Astrocyte (in vitro differentiated cells and primary cell): ENCODE measurements at regions not wholly inside any gene's neighbourhood (a gene's known extent, or its start where the extent isn't known, plus 50 kb on each side); places are given as distances from the start of the nearest gene placed in this dataset.

Experiments used
- DNase-seq: peaks from one replicate; pipeline ENCODE4 v3.0.0-alpha.2; 2010; ENCODE audit warnings: low read depth
- FAIRE-seq: peaks from 2 replicates; lab custom pipeline; 2011; peaks lifted over from hg19 to GRCh38; lab: Jason Lieb, UNC
- H2AFZ ChIP-seq: 2 replicates; pipeline ENCODE4 v1.6.0; 2012; ENCODE audit warnings: low read depth, low read length, inconsistent platforms
- H3K27ac ChIP-seq: 2 replicates; pipeline ENCODE4 v1.5.1; 2011; ENCODE audit warnings: low read depth, low read length, inconsistent platforms
- H3K27me3 ChIP-seq: 2 replicates; pipeline ENCODE4 v1.6.0; 2011; ENCODE audit warnings: low read length, inconsistent platforms; ENCODE audit not compliant: insufficient read depth
- H3K36me3 ChIP-seq: 2 replicates; pipeline ENCODE4 v1.5.1; 2011; ENCODE audit warnings: low read length, inconsistent platforms; ENCODE audit not compliant: insufficient read depth
- H3K4me1 ChIP-seq: 2 replicates; pipeline ENCODE4 v1.5.1; 2011; ENCODE audit warnings: low read length, inconsistent platforms; ENCODE audit not compliant: insufficient read depth
- H3K4me2 ChIP-seq: 2 replicates; pipeline ENCODE4 v1.6.0; 2012; ENCODE audit warnings: low read length, inconsistent platforms
- H3K4me3 ChIP-seq: 2 replicates; pipeline ENCODE4 v1.5.1; 2011; ENCODE audit warnings: low read depth, mild to moderate bottlenecking, low read length, inconsistent platforms; ENCODE audit not compliant: insufficient read depth
- H3K79me2 ChIP-seq: 2 replicates; pipeline ENCODE4 v1.6.0; 2012; ENCODE audit warnings: mild to moderate bottlenecking, low read length, inconsistent platforms; ENCODE audit not compliant: insufficient read depth
- H3K9ac ChIP-seq: 2 replicates; pipeline ENCODE4 v1.6.0; 2012; ENCODE audit warnings: mild to moderate bottlenecking, low read length, inconsistent platforms
- H3K9me3 ChIP-seq: 2 replicates; pipeline ENCODE4 v1.5.1; 2012; ENCODE audit warnings: low read depth, mild to moderate bottlenecking, low read length, inconsistent platforms; ENCODE audit not compliant: insufficient read depth
- H4K20me1 ChIP-seq: 2 replicates; pipeline ENCODE4 v1.6.0; 2012; ENCODE audit warnings: low read length, inconsistent platforms; ENCODE audit not compliant: insufficient read depth
- H3K27ac Mint-ChIP-seq: one replicate; pipeline ENCODE4 v1.8.0; 2021; ENCODE audit warnings: mild to moderate bottlenecking, mixed read lengths; ENCODE audit not compliant: unreplicated experiment
- H3K27me3 Mint-ChIP-seq: one replicate; pipeline ENCODE4 v1.8.0; 2021; ENCODE audit warnings: low read depth, mixed read lengths; ENCODE audit not compliant: unreplicated experiment
- H3K36me3 Mint-ChIP-seq: one replicate; pipeline ENCODE4 v1.8.0; 2021; ENCODE audit warnings: low read depth, mixed read lengths; ENCODE audit not compliant: unreplicated experiment
- H3K4me1 Mint-ChIP-seq: one replicate; pipeline ENCODE4 v1.8.0; 2021; ENCODE audit warnings: low read depth, mixed read lengths; ENCODE audit not compliant: unreplicated experiment
- H3K4me3 Mint-ChIP-seq: one replicate; pipeline ENCODE4 v1.8.0; 2021; ENCODE audit warnings: mild to moderate bottlenecking, moderate library complexity, mixed read lengths; ENCODE audit not compliant: unreplicated experiment
- H3K9me3 Mint-ChIP-seq: one replicate; pipeline ENCODE4 v1.8.0; 2021; ENCODE audit warnings: mild to moderate bottlenecking, mixed read lengths; ENCODE audit not compliant: unreplicated experiment
- CTCF ChIP-seq: IDR thresholded peaks from 2 replicates; pipeline ENCODE4 v1.5.1; 2011; ENCODE audit warnings: low read depth, mild to moderate bottlenecking, inconsistent platforms, low read length, moderate library complexity; ENCODE audit not compliant: insufficient read depth
- EZH2 ChIP-seq: IDR thresholded peaks from 2 replicates; pipeline ENCODE4 v1.6.1; 2012; ENCODE audit warnings: mild to moderate bottlenecking, low read length, inconsistent platforms; ENCODE audit not compliant: insufficient read depth

- Mint-ChIP-seq H3K27me3 (no peaks in the 10 kb centered on the region), H3K36me3 (no peaks in the 10 kb centered on the region), H3K9me3 (no peaks in the 10 kb centered on the region), H3K27ac (no peak overlapping the region), H3K4me1 (peaks cover 14% of the 10 kb centered on the region), H3K4me3 (no peak overlapping the region)
- FAIRE-seq (no peak), DNase-seq (no peak)
- no peak overlapping the region for H3K27ac ChIP-seq
- TF ChIP-seq EZH2 (no peak), CTCF (no peak)
- H3K4me1 ChIP-seq, result peaks cover 20% of the 10 kb centered on the region
- H3K27me3 ChIP-seq, result no peaks in the 10 kb centered on the region
- H4K20me1 ChIP-seq, result no peaks in the 10 kb centered on the region
- H3K9me3 ChIP-seq, result no peaks in the 10 kb centered on the region
- no peak overlapping the region for H2AFZ ChIP-seq
- no peak overlapping the region for H3K9ac ChIP-seq
- no peak overlapping the region for H3K4me2 ChIP-seq
- H3K4me3 ChIP-seq, result no peak overlapping the region
- H3K79me2 ChIP-seq, result no peaks in the 10 kb centered on the region
- H3K36me3 ChIP-seq, result no peaks in the 10 kb centered on the region
Measured at GRCh38 chr2:48247206-48247605, 67.3 kb upstream of the FOXN2 start.

- H3K4me3 ChIP-seq, result peak overlapping the region; percentile 32
- H3K4me1 Mint-ChIP-seq, result peaks cover 14% of the 10 kb centered on the region
- TF ChIP-seq EZH2 (no peak), CTCF (no peak)
- FAIRE-seq (peak; percentile 59), DNase-seq (peak; percentile 91)
- H3K9me3 ChIP-seq, result no peaks in the 10 kb centered on the region
- no peaks in the 10 kb centered on the region for H3K79me2 ChIP-seq
- H3K4me2 ChIP-seq, result peak overlapping the region; percentile 77
- H3K36me3 Mint-ChIP-seq, result no peaks in the 10 kb centered on the region
- H3K9me3 Mint-ChIP-seq, result no peaks in the 10 kb centered on the region
- H2AFZ ChIP-seq, result no peak overlapping the region
- peak overlapping the region; percentile 88 for H3K27ac ChIP-seq
- no peaks in the 10 kb centered on the region for H3K27me3 Mint-ChIP-seq
- no peaks in the 10 kb centered on the region for H3K27me3 ChIP-seq
- H3K27ac Mint-ChIP-seq, result peak overlapping the region; percentile 90
- no peaks in the 10 kb centered on the region for H3K36me3 ChIP-seq
- peaks cover 20% of the 10 kb centered on the region for H3K4me1 ChIP-seq
- no peaks in the 10 kb centered on the region for H4K20me1 ChIP-seq
- no peak overlapping the region for H3K4me3 Mint-ChIP-seq
- peak overlapping the region; percentile 68 for H3K9ac ChIP-seq
Measured at GRCh38 chr2:48248251-48248933, 66.1 kb upstream of the FOXN2 start.

- peaks cover 14% of the 10 kb centered on the region for H3K4me1 Mint-ChIP-seq
- Histone ChIP-seq H3K4me2 (peak overlapping the region; percentile 77), H3K9me3 (no peaks in the 10 kb centered on the region), H3K9ac (peak overlapping the region; percentile 68), H3K36me3 (no peaks in the 10 kb centered on the region), H3K27me3 (no peaks in the 10 kb centered on the region), H3K4me3 (peak overlapping the region; percentile 32), H3K27ac (peak overlapping the region; percentile 88), H2AFZ (peak overlapping the region; percentile 48), H3K4me1 (peaks cover 20% of the 10 kb centered on the region), H4K20me1 (no peaks in the 10 kb centered on the region), H3K79me2 (no peaks in the 10 kb centered on the region)
- H3K27me3 Mint-ChIP-seq, result no peaks in the 10 kb centered on the region
- H3K4me3 Mint-ChIP-seq, result no peak overlapping the region
- DNase-seq, result peak; percentile 68
- no peak for TF ChIP-seq CTCF
- no peak for TF ChIP-seq EZH2
- no peaks in the 10 kb centered on the region for H3K9me3 Mint-ChIP-seq
- H3K27ac Mint-ChIP-seq, result peak overlapping the region; percentile 90
- no peaks in the 10 kb centered on the region for H3K36me3 Mint-ChIP-seq
- FAIRE-seq, result no peak
Measured at GRCh38 chr2:48249025-48249424, 65.5 kb upstream of the FOXN2 start.
